WERI-Rb-1 (cell line): ENCODE measurements at regions not wholly inside any gene's neighbourhood (a gene's known extent, or its start where the extent isn't known, plus 50 kb on each side); places are given as distances from the start of the nearest gene placed in this dataset.
"Not testable (repeated sequence)": the region's sequence is repeated elsewhere in the genome, so short reads cannot be mapped to it uniquely, and the experiment has no call there.

Source experiments
- DNase-seq: peaks from one replicate; pipeline ENCODE4 v3.0.0-alpha.2; 2020
- H3K27ac ChIP-seq: fragments of 250-450 bp; sonication (Bioruptor Pico); 2 replicates; pipeline ENCODE4 v1.5.1; 2020; ENCODE audit warnings: mild to moderate bottlenecking, moderate library complexity
- H3K27me3 ChIP-seq: fragments of 250-450 bp; sonication (Bioruptor Pico); 2 replicates; pipeline ENCODE4 v1.5.1; 2021; ENCODE audit warnings: mild to moderate bottlenecking, low read depth, moderate library complexity; ENCODE audit not compliant: insufficient read depth, severe bottlenecking
- H3K36me3 ChIP-seq: fragments of 250-450 bp; sonication (Bioruptor Pico); 2 replicates; pipeline ENCODE4 v1.5.1; 2020; ENCODE audit warnings: mild to moderate bottlenecking, moderate library complexity
- H3K4me3 ChIP-seq: 2 replicates; pipeline ENCODE4 v1.5.1; 2011; ENCODE audit warnings: low read depth, mild to moderate bottlenecking, control low read depth, low read length
- H3K9me3 ChIP-seq: fragments of 250-450 bp; sonication (Bioruptor Pico); 2 replicates; pipeline ENCODE4 v1.5.1; 2021; ENCODE audit warnings: mild to moderate bottlenecking, moderate library complexity; ENCODE audit not compliant: severe bottlenecking
- TF ChIP-seq, protein P1 (sequence below): IDR thresholded peaks from 2 replicates; pipeline ENCODE4 v1.5.1; 2011; ENCODE audit warnings: low read depth, mild to moderate bottlenecking, control low read depth, inconsistent platforms, low read length

- Histone ChIP-seq H3K4me3 (no peak overlapping the region), H3K27me3 (no peaks in the 10 kb centered on the region), H3K36me3 (no peaks in the 10 kb centered on the region), H3K27ac (no peak overlapping the region), H3K9me3 (no peaks in the 10 kb centered on the region)
- DNase-seq: no peak
- TF ChIP-seq, protein P1, sequence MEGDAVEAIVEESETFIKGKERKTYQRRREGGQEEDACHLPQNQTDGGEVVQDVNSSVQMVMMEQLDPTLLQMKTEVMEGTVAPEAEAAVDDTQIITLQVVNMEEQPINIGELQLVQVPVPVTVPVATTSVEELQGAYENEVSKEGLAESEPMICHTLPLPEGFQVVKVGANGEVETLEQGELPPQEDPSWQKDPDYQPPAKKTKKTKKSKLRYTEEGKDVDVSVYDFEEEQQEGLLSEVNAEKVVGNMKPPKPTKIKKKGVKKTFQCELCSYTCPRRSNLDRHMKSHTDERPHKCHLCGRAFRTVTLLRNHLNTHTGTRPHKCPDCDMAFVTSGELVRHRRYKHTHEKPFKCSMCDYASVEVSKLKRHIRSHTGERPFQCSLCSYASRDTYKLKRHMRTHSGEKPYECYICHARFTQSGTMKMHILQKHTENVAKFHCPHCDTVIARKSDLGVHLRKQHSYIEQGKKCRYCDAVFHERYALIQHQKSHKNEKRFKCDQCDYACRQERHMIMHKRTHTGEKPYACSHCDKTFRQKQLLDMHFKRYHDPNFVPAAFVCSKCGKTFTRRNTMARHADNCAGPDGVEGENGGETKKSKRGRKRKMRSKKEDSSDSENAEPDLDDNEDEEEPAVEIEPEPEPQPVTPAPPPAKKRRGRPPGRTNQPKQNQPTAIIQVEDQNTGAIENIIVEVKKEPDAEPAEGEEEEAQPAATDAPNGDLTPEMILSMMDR: no peak
Measured at GRCh38 chr4:23429497-23429896, 460.4 kb downstream of the PPARGC1A start.

GRCh38 chr4:23425570-23425969 is 464.3 kb downstream of the PPARGC1A start:
- TF ChIP-seq, protein P1: no peak
- Histone ChIP-seq H3K4me3 (no peak overlapping the region), H3K9me3 (no peaks in the 10 kb centered on the region), H3K27me3 (no peaks in the 10 kb centered on the region), H3K36me3 (no peaks in the 10 kb centered on the region), H3K27ac (no peak overlapping the region)
- DNase-seq: no peak

DNA sequence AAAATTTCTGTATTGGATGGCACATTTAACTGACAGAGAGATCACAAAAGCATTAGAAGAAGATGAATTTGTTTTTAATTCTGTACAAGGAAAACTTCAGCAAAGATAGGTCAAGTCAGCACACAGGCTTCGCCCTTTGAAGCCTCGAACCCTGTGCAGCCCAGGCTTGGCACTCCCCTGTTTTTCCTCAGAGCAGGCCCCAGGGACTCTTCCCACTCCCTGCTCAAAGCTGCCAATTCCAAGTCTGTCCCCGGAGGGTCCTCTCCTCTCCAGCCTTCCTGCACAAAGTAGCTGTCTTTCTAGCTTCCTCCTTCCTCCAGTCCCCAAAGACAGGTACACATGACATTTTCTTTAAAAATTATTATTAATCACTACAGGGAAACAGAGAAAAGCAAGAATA is 466.3 kb downstream of the PPARGC1A start:
- Histone ChIP-seq H3K36me3 (no peaks in the 10 kb centered on the region), H3K4me3 (no peak overlapping the region), H3K27me3 (no peaks in the 10 kb centered on the region), H3K9me3 (no peaks in the 10 kb centered on the region), H3K27ac (no peak overlapping the region)
- no peak for DNase-seq
- TF ChIP-seq, protein P1: no peak

DNA sequence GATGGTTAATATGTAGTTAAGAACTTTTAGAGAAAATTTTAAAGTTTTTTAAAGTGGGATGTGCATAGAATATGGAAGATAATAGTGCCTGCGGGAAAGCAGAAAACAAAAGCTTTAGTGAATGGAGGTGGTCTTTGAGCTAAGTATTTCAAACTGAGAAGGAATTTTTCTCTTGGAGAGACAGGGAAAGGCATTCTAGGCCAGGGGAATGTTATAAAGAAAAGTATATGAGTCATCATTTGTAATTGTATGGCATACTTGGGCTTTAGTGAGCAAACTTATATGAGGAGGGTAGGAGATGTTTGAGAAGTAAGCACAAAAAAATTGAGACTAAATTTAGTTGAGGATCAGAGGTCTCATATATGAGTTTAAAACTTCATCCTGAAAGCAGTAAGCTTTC is 467.0 kb downstream of the PPARGC1A start:
- Histone ChIP-seq H3K27me3 (no peaks in the 10 kb centered on the region), H3K27ac (no peak overlapping the region), H3K9me3 (no peaks in the 10 kb centered on the region), H3K36me3 (no peaks in the 10 kb centered on the region), H3K4me3 (no peak overlapping the region)
- no peak for DNase-seq
- TF ChIP-seq, protein P1: no peak

DNA sequence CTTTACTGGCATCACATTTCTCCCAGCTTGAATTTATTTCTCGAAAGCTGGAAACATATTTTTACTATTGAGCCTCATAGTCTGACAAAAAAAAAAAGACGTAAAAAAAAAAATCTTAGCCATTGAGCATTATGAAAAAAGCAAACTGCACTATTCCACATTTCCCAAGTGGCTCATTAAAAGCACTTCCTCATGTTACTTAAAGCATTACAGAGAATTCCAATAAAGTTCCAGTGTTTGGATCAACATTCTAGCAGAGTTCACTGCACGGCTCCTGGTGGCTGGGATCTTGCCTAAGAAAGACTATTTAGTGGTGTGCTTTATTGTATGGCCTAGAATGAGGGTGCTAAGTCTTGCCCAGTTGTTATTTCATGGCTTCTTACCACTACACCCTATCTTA is 476.2 kb downstream of the PPARGC1A start:
- no peaks in the 10 kb centered on the region for H3K36me3 ChIP-seq
- no peaks in the 10 kb centered on the region for H3K27me3 ChIP-seq
- no peak overlapping the region for H3K27ac ChIP-seq
- no peak for DNase-seq
- H3K9me3 ChIP-seq: no peaks in the 10 kb centered on the region
- TF ChIP-seq, protein P1: no peak
- no peak overlapping the region for H3K4me3 ChIP-seq

DNA sequence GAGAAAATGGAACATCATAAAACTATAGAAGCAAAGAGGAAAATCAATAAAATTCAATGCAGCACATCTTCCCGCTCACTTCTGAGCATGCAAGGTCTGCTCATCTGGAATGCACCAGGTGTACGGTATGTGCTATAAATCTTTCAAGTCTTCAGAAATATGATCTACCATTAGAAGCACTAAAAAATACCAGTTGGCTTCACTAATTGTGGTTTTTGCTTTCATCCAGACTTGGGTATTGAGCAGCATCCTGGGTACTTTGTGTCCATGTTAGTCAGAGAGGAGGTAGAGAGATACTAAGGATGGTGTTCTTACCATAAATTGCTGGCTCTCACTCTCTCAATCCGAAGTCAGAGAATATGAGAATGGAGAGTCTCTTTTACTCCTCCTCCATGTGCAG is 477.1 kb downstream of the PPARGC1A start:
- no peaks in the 10 kb centered on the region for H3K27me3 ChIP-seq
- TF ChIP-seq, protein P1: no peak
- H3K4me3 ChIP-seq: no peak overlapping the region
- H3K9me3 ChIP-seq: no peaks in the 10 kb centered on the region
- DNase-seq: no peak
- no peaks in the 10 kb centered on the region for H3K36me3 ChIP-seq
- H3K27ac ChIP-seq: no peak overlapping the region

DNA sequence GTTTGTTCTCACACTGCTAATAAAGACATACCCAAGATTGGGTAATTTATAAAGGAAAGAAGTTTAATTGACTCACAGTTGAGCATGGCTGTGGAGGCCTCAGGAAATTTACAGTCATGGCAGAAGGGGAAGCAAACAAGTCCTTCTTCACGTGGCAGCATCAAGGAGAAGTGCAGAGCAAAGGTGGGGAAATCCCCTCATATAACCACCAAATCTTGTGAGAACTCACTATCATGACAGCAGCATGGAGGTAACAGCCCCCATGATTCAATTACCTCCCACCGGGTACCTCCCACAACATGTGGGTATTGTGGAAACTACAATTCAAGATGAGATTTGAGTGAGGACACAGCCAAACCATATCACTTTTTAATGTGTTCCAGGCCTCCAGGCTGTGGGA is 480.9 kb downstream of the PPARGC1A start:
- H3K9me3 ChIP-seq, H3K27ac ChIP-seq, H3K36me3 ChIP-seq, H3K27me3 ChIP-seq, DNase-seq, H3K4me3 ChIP-seq: not testable (repeated sequence)
